ENCODE measurements at regions not wholly inside any gene's neighbourhood (a gene's known extent, or its start where the extent isn't known, plus 50 kb on each side); places are given as distances from the start of the nearest gene placed in this dataset.
"Not testable (repeated sequence)": the region's sequence is repeated elsewhere in the genome, so short reads cannot be mapped to it uniquely, and the experiment has no call there.

DNA sequence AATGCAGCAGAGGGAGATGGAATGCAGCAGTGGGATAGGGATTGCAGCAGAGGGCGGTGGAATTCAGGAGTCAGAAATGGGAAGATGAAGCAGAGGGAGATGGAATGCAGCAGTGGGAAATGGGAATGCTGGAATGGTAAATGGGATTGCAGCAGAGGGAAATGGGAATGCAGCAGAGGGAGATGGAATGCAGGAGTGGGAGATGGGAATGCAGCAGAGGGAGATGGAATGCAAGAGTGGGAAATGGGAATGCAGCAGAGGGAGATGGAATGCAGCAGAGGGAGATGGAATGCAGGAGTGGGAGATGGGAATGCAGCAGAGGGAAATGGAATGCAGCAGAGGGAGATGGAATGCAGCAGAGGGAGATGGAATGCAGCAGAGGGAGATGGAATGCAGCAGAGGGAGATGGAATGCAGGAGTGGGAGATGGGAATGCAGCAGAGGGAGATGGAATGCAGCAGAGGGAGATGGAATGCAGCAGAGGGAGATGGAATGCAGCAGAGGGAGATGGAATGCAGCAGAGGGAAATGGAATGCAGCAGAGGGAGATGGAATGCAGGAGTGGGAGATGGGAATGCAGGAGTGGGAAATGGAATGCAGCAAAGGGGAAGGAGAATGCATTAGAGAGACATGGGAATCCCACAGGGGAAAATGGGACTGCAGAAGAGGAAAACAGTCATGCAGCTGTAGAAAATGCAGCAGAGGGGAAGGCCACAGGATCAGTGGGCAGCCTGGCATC, 329.8 kb downstream of the EMP1 start:
- H3K23ac ChIP-seq (ENCODE audit: low read length); H2BK5ac ChIP-seq (ENCODE audit: low read length); H3K18ac ChIP-seq (ENCODE audit: low read length); H3K27me3 ChIP-seq (ENCODE audit: insufficient read depth, low read length, poor library complexity); H4K5ac ChIP-seq (ENCODE audit: low read length); H3K56ac ChIP-seq (ENCODE audit: low read length); H4K8ac ChIP-seq (ENCODE audit: low read depth, low read length); H3K4me2 ChIP-seq (ENCODE audit: low read length); H3K79me2 ChIP-seq (ENCODE audit: control insufficient read depth, insufficient read depth, low read length); H3K4me1 ChIP-seq (ENCODE audit: control insufficient read depth, low read depth, low read length); H3K79me1 ChIP-seq (ENCODE audit: low read length); H3K4me3 ChIP-seq (ENCODE audit: low read length); H2BK15ac ChIP-seq (replicated peaks; ENCODE audit: low read depth); H3K36me3 ChIP-seq (ENCODE audit: control insufficient read depth, insufficient read depth, low read length); H3K4ac ChIP-seq (ENCODE audit: low read depth, low read length); H2AK5ac ChIP-seq (ENCODE audit: low read length); H3K9ac ChIP-seq (ENCODE audit: low read length); H2BK120ac ChIP-seq (ENCODE audit: low read depth, low read length): not testable (repeated sequence)
- H3K27ac ChIP-seq (ENCODE audit: low read depth, low read length): peak overlapping the region; percentile 37
- WGBS (ENCODE audit: extremely low coverage, insufficient coverage, low lambda C conversion rate): no CpG with 5 or more reads among the region's 1 CpG
- DNase-seq: peak; percentile 93

DNA sequence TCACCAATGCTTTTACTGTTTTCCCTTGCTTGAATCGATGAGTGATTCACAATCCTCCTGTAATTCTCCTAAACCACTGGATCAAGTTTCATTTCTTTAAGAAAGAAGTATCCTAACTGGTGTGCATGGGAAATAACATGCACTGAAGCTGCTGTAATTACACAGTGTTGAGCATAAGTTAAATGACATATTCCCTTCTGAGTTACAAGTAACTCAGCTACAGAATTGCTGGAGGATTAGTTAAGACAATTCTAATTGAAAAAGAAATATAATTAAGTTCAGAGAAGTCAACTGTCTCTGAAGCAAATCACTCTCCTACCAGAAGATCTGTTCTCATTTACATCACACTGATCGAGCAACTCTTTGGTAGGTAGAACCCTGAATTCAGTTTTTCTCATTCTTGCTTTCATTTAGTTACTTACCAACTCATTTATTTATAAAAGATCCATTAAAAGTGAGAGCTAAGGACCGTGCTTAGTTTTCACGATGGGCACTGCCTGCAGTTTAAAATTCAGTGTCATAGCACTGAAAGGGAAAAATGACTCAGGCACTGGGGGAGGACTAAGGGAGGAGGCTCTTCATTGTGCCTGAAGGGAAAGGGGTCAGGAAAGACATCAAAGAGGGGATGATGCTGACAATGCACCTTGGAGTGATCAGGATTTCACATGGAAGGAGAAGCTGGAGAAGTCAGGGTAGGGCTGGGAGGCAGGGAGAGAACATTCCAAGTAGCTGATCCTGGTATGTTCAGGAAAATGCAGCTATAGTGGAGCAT, 327.2 kb downstream of the EMP1 start:
- no peak overlapping the region for H2BK15ac ChIP-seq (replicated peaks; ENCODE audit: low read depth)
- H3K27me3 ChIP-seq (ENCODE audit: insufficient read depth, low read length, poor library complexity): no peaks in the 10 kb centered on the region
- H3K4me3 ChIP-seq (ENCODE audit: low read length): no peak overlapping the region
- WGBS (ENCODE audit: extremely low coverage, insufficient coverage, low lambda C conversion rate): no CpG with 5 or more reads among the region's 4 CpGs
- H3K4ac ChIP-seq (ENCODE audit: low read depth, low read length): no peak overlapping the region
- H3K4me1 ChIP-seq (ENCODE audit: control insufficient read depth, low read depth, low read length): no peaks in the 10 kb centered on the region
- H3K27ac ChIP-seq (ENCODE audit: low read depth, low read length): no peak overlapping the region
- no peak overlapping the region for H2BK120ac ChIP-seq (ENCODE audit: low read depth, low read length)
- H3K79me2 ChIP-seq (ENCODE audit: control insufficient read depth, insufficient read depth, low read length): no peaks in the 10 kb centered on the region
- no peak overlapping the region for H3K4me2 ChIP-seq (ENCODE audit: low read length)
- H3K36me3 ChIP-seq (ENCODE audit: control insufficient read depth, insufficient read depth, low read length): no peaks in the 10 kb centered on the region
- no peak for DNase-seq
- H4K8ac ChIP-seq (ENCODE audit: low read depth, low read length): no peak overlapping the region
- H3K56ac ChIP-seq (ENCODE audit: low read length): no peak overlapping the region
- no peaks in the 10 kb centered on the region for H3K79me1 ChIP-seq (ENCODE audit: low read length)
- H2BK5ac ChIP-seq (ENCODE audit: low read length): no peak overlapping the region
- H2AK5ac ChIP-seq (ENCODE audit: low read length): no peak overlapping the region
- H3K9ac ChIP-seq (ENCODE audit: low read length): no peak overlapping the region
- no peak overlapping the region for H3K18ac ChIP-seq (ENCODE audit: low read length)
- no peak overlapping the region for H3K23ac ChIP-seq (ENCODE audit: low read length)
- H4K5ac ChIP-seq (ENCODE audit: low read length): no peak overlapping the region

DNA sequence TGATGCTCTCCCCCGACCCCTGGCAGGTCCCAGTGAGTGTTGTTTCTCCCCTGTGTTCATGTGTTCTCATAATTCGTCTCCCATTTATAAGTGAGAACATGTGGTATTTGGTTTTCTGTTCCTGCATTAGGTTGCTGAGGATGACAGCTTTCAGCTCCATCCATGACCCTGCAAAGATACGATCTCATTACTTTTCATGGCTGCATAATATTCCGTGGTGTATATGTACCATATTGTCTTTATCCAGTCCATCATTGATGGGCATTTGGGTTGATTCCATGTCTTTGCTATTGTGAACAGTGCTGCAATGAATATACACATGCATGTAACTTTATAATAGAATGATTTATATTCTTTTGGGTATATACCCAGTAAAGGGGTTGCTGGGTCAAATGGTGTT, 321.5 kb downstream of the EMP1 start:
- not testable (repeated sequence) for H2BK5ac ChIP-seq (ENCODE audit: low read length); H3K56ac ChIP-seq (ENCODE audit: low read length); H3K4ac ChIP-seq (ENCODE audit: low read depth, low read length); H3K9ac ChIP-seq (ENCODE audit: low read length); H3K4me3 ChIP-seq (ENCODE audit: low read length); H2BK15ac ChIP-seq (replicated peaks; ENCODE audit: low read depth); H3K4me2 ChIP-seq (ENCODE audit: low read length); H2AK5ac ChIP-seq (ENCODE audit: low read length); H3K79me1 ChIP-seq (ENCODE audit: low read length); H2BK120ac ChIP-seq (ENCODE audit: low read depth, low read length); H3K23ac ChIP-seq (ENCODE audit: low read length); H4K8ac ChIP-seq (ENCODE audit: low read depth, low read length); H3K4me1 ChIP-seq (ENCODE audit: control insufficient read depth, low read depth, low read length); DNase-seq; H3K36me3 ChIP-seq (ENCODE audit: control insufficient read depth, insufficient read depth, low read length); H3K79me2 ChIP-seq (ENCODE audit: control insufficient read depth, insufficient read depth, low read length); H3K27ac ChIP-seq (ENCODE audit: low read depth, low read length); H4K5ac ChIP-seq (ENCODE audit: low read length); H3K18ac ChIP-seq (ENCODE audit: low read length); H3K27me3 ChIP-seq (ENCODE audit: insufficient read depth, low read length, poor library complexity)
- WGBS (ENCODE audit: extremely low coverage, insufficient coverage, low lambda C conversion rate): no CpG with 5 or more reads among the region's 4 CpGs

DNA sequence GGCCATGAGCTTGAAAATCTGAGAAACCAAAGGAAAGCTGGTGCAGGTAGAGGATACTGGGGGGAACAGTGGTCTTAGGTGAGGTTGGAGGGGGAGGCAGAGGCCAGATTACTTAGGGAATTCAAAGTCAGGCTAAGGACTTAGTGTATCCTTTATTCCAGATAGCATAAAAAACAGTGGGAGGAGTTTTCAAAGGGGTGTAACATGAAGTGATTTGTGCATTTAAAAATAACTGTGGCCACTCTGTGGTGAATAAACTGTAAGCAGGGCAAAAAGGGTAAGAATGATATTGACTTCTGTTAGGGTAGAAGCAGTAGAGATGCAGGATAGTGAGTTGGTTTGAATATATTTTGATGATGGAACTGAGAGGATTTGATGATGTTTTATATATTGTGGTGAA, 313.2 kb downstream of the EMP1 start:
- no peak for DNase-seq
- no peak overlapping the region for H3K23ac ChIP-seq (ENCODE audit: low read length)
- H4K5ac ChIP-seq (ENCODE audit: low read length): no peak overlapping the region
- no peak overlapping the region for H3K9ac ChIP-seq (ENCODE audit: low read length)
- no peak overlapping the region for H2AK5ac ChIP-seq (ENCODE audit: low read length)
- no peak overlapping the region for H3K4me2 ChIP-seq (ENCODE audit: low read length)
- no peaks in the 10 kb centered on the region for H3K79me1 ChIP-seq (ENCODE audit: low read length)
- H3K27ac ChIP-seq (ENCODE audit: low read depth, low read length): no peak overlapping the region
- H3K4me1 ChIP-seq (ENCODE audit: control insufficient read depth, low read depth, low read length): peaks cover 6% of the 10 kb centered on the region
- no peak overlapping the region for H2BK15ac ChIP-seq (replicated peaks; ENCODE audit: low read depth)
- H4K8ac ChIP-seq (ENCODE audit: low read depth, low read length): no peak overlapping the region
- H3K4me3 ChIP-seq (ENCODE audit: low read length): no peak overlapping the region
- no peaks in the 10 kb centered on the region for H3K79me2 ChIP-seq (ENCODE audit: control insufficient read depth, insufficient read depth, low read length)
- H3K36me3 ChIP-seq (ENCODE audit: control insufficient read depth, insufficient read depth, low read length): no peaks in the 10 kb centered on the region
- no peak overlapping the region for H2BK120ac ChIP-seq (ENCODE audit: low read depth, low read length)
- H3K27me3 ChIP-seq (ENCODE audit: insufficient read depth, low read length, poor library complexity): no peaks in the 10 kb centered on the region
- H3K4ac ChIP-seq (ENCODE audit: low read depth, low read length): no peak overlapping the region
- H3K56ac ChIP-seq (ENCODE audit: low read length): no peak overlapping the region
- no peak overlapping the region for H2BK5ac ChIP-seq (ENCODE audit: low read length)
- H3K18ac ChIP-seq (ENCODE audit: low read length): no peak overlapping the region

DNA sequence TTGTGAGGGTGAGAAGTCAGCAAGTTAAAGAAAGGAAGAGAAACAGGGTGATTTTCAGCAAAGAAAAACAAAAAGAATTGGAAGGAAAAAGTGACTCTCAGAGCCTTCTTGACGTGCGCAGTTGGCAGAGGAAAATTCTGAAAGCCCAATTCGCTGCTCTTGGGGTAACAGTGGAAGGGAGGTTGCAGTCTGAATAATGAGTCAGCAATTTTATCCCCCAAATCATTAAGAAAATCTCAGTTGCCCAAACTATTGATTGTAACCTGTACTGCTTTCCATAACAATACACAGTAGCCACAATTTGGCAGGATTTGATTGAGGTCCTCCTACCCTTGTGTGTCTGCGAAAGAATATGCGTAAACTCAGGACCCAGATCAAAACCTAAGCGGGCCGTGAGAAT, 309.1 kb downstream of the EMP1 start:
- H3K18ac ChIP-seq (ENCODE audit: low read length): no peak overlapping the region
- H3K79me2 ChIP-seq (ENCODE audit: control insufficient read depth, insufficient read depth, low read length): no peaks in the 10 kb centered on the region
- no peaks in the 10 kb centered on the region for H3K27me3 ChIP-seq (ENCODE audit: insufficient read depth, low read length, poor library complexity)
- no peak overlapping the region for H2BK5ac ChIP-seq (ENCODE audit: low read length)
- H3K56ac ChIP-seq (ENCODE audit: low read length): no peak overlapping the region
- H2BK15ac ChIP-seq (replicated peaks; ENCODE audit: low read depth): peak overlapping the region; percentile 61
- no peak overlapping the region for H4K8ac ChIP-seq (ENCODE audit: low read depth, low read length)
- no peak overlapping the region for H2BK120ac ChIP-seq (ENCODE audit: low read depth, low read length)
- no peak overlapping the region for H2AK5ac ChIP-seq (ENCODE audit: low read length)
- no peak overlapping the region for H3K4me2 ChIP-seq (ENCODE audit: low read length)
- no peak overlapping the region for H3K9ac ChIP-seq (ENCODE audit: low read length)
- H4K5ac ChIP-seq (ENCODE audit: low read length): no peak overlapping the region
- H3K23ac ChIP-seq (ENCODE audit: low read length): no peak overlapping the region
- WGBS (ENCODE audit: extremely low coverage, insufficient coverage, low lambda C conversion rate): no CpG with 5 or more reads among the region's 7 CpGs
- no peak overlapping the region for H3K4ac ChIP-seq (ENCODE audit: low read depth, low read length)
- H3K79me1 ChIP-seq (ENCODE audit: low read length): no peaks in the 10 kb centered on the region
- H3K4me3 ChIP-seq (ENCODE audit: low read length): no peak overlapping the region
- no peak for DNase-seq
- no peak overlapping the region for H3K27ac ChIP-seq (ENCODE audit: low read depth, low read length)
- H3K4me1 ChIP-seq (ENCODE audit: control insufficient read depth, low read depth, low read length): peaks cover 6% of the 10 kb centered on the region
- H3K36me3 ChIP-seq (ENCODE audit: control insufficient read depth, insufficient read depth, low read length): no peaks in the 10 kb centered on the region

DNA sequence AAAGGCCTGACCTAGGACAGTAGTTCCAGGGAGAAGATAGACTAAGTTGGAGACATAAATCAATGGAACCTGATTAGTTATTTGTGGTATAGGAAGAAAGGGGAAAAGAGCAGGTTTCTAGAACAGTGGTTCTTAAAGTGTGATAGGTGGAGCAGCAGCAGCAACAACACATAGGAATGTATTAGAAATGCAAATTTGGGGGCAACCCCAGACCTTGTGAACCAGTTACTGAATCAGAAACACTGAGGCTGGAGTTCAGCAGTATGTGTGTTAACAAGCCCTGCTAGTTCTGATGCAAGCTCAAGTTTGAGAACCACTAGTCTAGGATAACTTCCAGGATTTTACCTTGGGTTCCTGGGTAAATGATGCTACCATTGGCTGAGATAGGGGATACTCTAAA, 308.7 kb downstream of the EMP1 start:
- Histone ChIP-seq H3K36me3 (ENCODE audit: control insufficient read depth, insufficient read depth, low read length) (no peaks in the 10 kb centered on the region), H2BK120ac (ENCODE audit: low read depth, low read length) (no peak overlapping the region), H3K79me1 (ENCODE audit: low read length) (no peaks in the 10 kb centered on the region), H4K5ac (ENCODE audit: low read length) (no peak overlapping the region), H2BK5ac (ENCODE audit: low read length) (no peak overlapping the region), H3K27ac (ENCODE audit: low read depth, low read length) (no peak overlapping the region), H4K8ac (ENCODE audit: low read depth, low read length) (no peak overlapping the region), H2AK5ac (ENCODE audit: low read length) (no peak overlapping the region), H3K4me1 (ENCODE audit: control insufficient read depth, low read depth, low read length) (peaks cover 6% of the 10 kb centered on the region), H3K27me3 (ENCODE audit: insufficient read depth, low read length, poor library complexity) (no peaks in the 10 kb centered on the region), H3K4ac (ENCODE audit: low read depth, low read length) (no peak overlapping the region), H3K18ac (ENCODE audit: low read length) (no peak overlapping the region), H3K79me2 (ENCODE audit: control insufficient read depth, insufficient read depth, low read length) (no peaks in the 10 kb centered on the region), H3K56ac (ENCODE audit: low read length) (no peak overlapping the region), H3K9ac (ENCODE audit: low read length) (no peak overlapping the region), H2BK15ac (replicated peaks; ENCODE audit: low read depth) (peak overlapping the region; percentile 61), H3K23ac (ENCODE audit: low read length) (no peak overlapping the region), H3K4me3 (ENCODE audit: low read length) (no peak overlapping the region), H3K4me2 (ENCODE audit: low read length) (no peak overlapping the region)
- DNase-seq: peak; percentile 14
